WTC11 (cell line): ENCODE measurements at regions not wholly inside any gene's neighbourhood (a gene's known extent, or its start where the extent isn't known, plus 50 kb on each side); places are given as distances from the start of the nearest gene placed in this dataset.

Experiments used
- ATAC-seq: fragments of 200-7000 bp; cut with Tn5 transposase; 2 replicates; pipeline ENCODE4 v1.10.0; 2021; ENCODE audit warnings: mild to moderate bottlenecking, moderate library complexity
- CTCF ChIA-PET: fragments of 300-600 bp; sonication (Branson Sonifier 250); formaldehyde crosslinking; loops from one replicate; lab custom pipeline; 2021; ENCODE audit warnings: antibody characterized with exemption; lab: Charles Lee
- POLR2A ChIA-PET: fragments of 350-600 bp; sonication (Branson Sonifier 250); formaldehyde crosslinking; loops from one replicate; lab custom pipeline; 2021; ENCODE audit warnings: antibody characterized with exemption; lab: Charles Lee
- DNase-seq: peaks from one replicate; pipeline ENCODE4 v3.0.0; 2021; ENCODE audit warnings: low spot score
- H3K27ac Mint-ChIP-seq: 2 replicates; pipeline ENCODE4 v1.8.0; 2021; ENCODE audit warnings: mixed read lengths
- H3K27me3 Mint-ChIP-seq: 2 replicates; pipeline ENCODE4 v1.8.0; 2021; ENCODE audit warnings: low read depth, mild to moderate bottlenecking, moderate library complexity, mixed read lengths
- H3K36me3 Mint-ChIP-seq: 2 replicates; pipeline ENCODE4 v1.8.0; 2021; ENCODE audit warnings: mixed read lengths
- H3K4me1 Mint-ChIP-seq: 2 replicates; pipeline ENCODE4 v1.8.0; 2022; ENCODE audit warnings: mixed read lengths
- H3K4me3 Mint-ChIP-seq: 2 replicates; pipeline ENCODE4 v1.8.0; 2021; ENCODE audit warnings: mild to moderate bottlenecking, moderate library complexity, mixed read lengths
- H3K9me3 Mint-ChIP-seq: 2 replicates; pipeline ENCODE4 v1.8.0; 2021; ENCODE audit warnings: mixed read lengths
- ATF2 ChIP-seq: sonication (generic); formaldehyde crosslinking; IDR thresholded peaks from 2 replicates; pipeline ENCODE4 v1.8.1; 2022; ENCODE audit warnings: low read depth, missing genetic modification reagents, borderline replicate concordance
- ATF3 ChIP-seq: sonication (generic); formaldehyde crosslinking; conservative IDR thresholded peaks from 2 replicates; pipeline ENCODE4 v1.8.1; 2022; ENCODE audit warnings: mild to moderate bottlenecking, missing genetic modification reagents
- CBFB ChIP-seq: sonication (generic); formaldehyde crosslinking; IDR thresholded peaks from 2 replicates; pipeline ENCODE4 v1.8.1; 2022; ENCODE audit warnings: mild to moderate bottlenecking, low read depth, missing genetic modification reagents
- E2F5 ChIP-seq: sonication (generic); formaldehyde crosslinking; IDR thresholded peaks from 2 replicates; pipeline ENCODE4 v1.8.1; 2022; ENCODE audit warnings: mild to moderate bottlenecking, moderate library complexity, missing genetic modification reagents
- ELF4 ChIP-seq: sonication (generic); formaldehyde crosslinking; IDR thresholded peaks from 2 replicates; pipeline ENCODE4 v1.8.1; 2022; ENCODE audit warnings: low read depth, mild to moderate bottlenecking, moderate library complexity, missing genetic modification reagents
- FOXJ3 ChIP-seq: sonication (generic); formaldehyde crosslinking; IDR thresholded peaks from 2 replicates; pipeline ENCODE4 v1.9.0; 2021; ENCODE audit warnings: missing genetic modification reagents, mild to moderate bottlenecking, borderline replicate concordance
- FOXK1 ChIP-seq: sonication (generic); formaldehyde crosslinking; IDR thresholded peaks from 2 replicates; pipeline ENCODE4 v1.8.0; 2022; ENCODE audit warnings: mild to moderate bottlenecking, moderate library complexity, missing genetic modification reagents
- FOXP4 ChIP-seq: sonication (generic); formaldehyde crosslinking; IDR thresholded peaks from 2 replicates; pipeline ENCODE4 v1.8.0; 2022; ENCODE audit warnings: mild to moderate bottlenecking, missing genetic modification reagents
- HMGA2 ChIP-seq: fragments of 250-450 bp; sonication (Bioruptor Pico); IDR thresholded peaks from 2 replicates; pipeline ENCODE4 v1.4.0; 2021; ENCODE audit warnings: mild to moderate bottlenecking, moderate library complexity
- NFYB ChIP-seq: sonication (generic); formaldehyde crosslinking; conservative IDR thresholded peaks from 2 replicates; pipeline ENCODE4 v1.8.0; 2022; ENCODE audit warnings: low read depth, missing genetic modification reagents
- OVOL2 ChIP-seq: fragments of 250-450 bp; sonication (Bioruptor Pico); IDR thresholded peaks from 2 replicates; pipeline ENCODE4 v1.9.0; 2021; ENCODE audit warnings: mild to moderate bottlenecking, borderline replicate concordance
- PRRX2 ChIP-seq: fragments of 250-450 bp; sonication (Bioruptor Pico); IDR thresholded peaks from 2 replicates; pipeline ENCODE4 v1.8.0; 2021; ENCODE audit warnings: mild to moderate bottlenecking
- TCF7 ChIP-seq: sonication (generic); formaldehyde crosslinking; IDR thresholded peaks from 2 replicates; pipeline ENCODE4 v1.8.0; 2022; ENCODE audit warnings: mild to moderate bottlenecking, low read depth, missing genetic modification reagents, moderate library complexity
- TEAD4 ChIP-seq: sonication (generic); formaldehyde crosslinking; IDR thresholded peaks from 2 replicates; pipeline ENCODE4 v1.8.0; 2022; ENCODE audit warnings: mild to moderate bottlenecking, missing genetic modification reagents
- ZBTB43 ChIP-seq: sonication (generic); formaldehyde crosslinking; IDR thresholded peaks from 2 replicates; pipeline ENCODE4 v1.8.1; 2023; ENCODE audit warnings: mild to moderate bottlenecking, missing genetic modification reagents
- ZMAT4 ChIP-seq: fragments of 250-450 bp; sonication (Bioruptor Pico); IDR thresholded peaks from 2 replicates; pipeline ENCODE4 v1.9.0; 2021; ENCODE audit warnings: mild to moderate bottlenecking
- ZNF396 ChIP-seq: fragments of 250-450 bp; sonication (Bioruptor Pico); IDR thresholded peaks from 2 replicates; pipeline ENCODE4 v1.8.0; 2021; ENCODE audit warnings: mild to moderate bottlenecking, moderate library complexity, borderline replicate concordance
- ZNF512 ChIP-seq: sonication (generic); formaldehyde crosslinking; IDR thresholded peaks from 2 replicates; pipeline ENCODE4 v1.8.1; 2022; ENCODE audit warnings: missing genetic modification reagents, borderline replicate concordance
- ZNF671 ChIP-seq: fragments of 250-450 bp; sonication (Bioruptor Pico); IDR thresholded peaks from 2 replicates; pipeline ENCODE4 v1.8.0; 2021; ENCODE audit warnings: mild to moderate bottlenecking
- ZSCAN18 ChIP-seq: fragments of 250-450 bp; sonication (Bioruptor Pico); IDR thresholded peaks from 2 replicates; pipeline ENCODE4 v2.1.2; 2022; ENCODE audit warnings: mild to moderate bottlenecking, moderate library complexity

- H3K27me3 Mint-ChIP-seq = peaks cover 17% of the 10 kb centered on the region
- ChIA-PET CTCF (no interaction called here), POLR2A (no interaction called here)
- H3K4me3 Mint-ChIP-seq = no peak overlapping the region
- DNase-seq = no peak
- H3K36me3 Mint-ChIP-seq = no peaks in the 10 kb centered on the region
- peaks cover 21% of the 10 kb centered on the region for H3K9me3 Mint-ChIP-seq
- no peak overlapping the region for H3K27ac Mint-ChIP-seq
- ATAC-seq = no peak
- no peak for TF ChIP-seq FOXJ3 (CRISPR knock-in tag)
- TF ChIP-seq CBFB = no peak
- TF ChIP-seq ZNF396 = no peak
- TF ChIP-seq FOXK1 (CRISPR knock-in tag) = no peak
- no peak for TF ChIP-seq ZNF512 (CRISPR knock-in tag)
- TF ChIP-seq OVOL2 (CRISPR knock-in tag) = no peak
- no peak for TF ChIP-seq TCF7
- no peak for TF ChIP-seq ELF4 (CRISPR knock-in tag)
- TF ChIP-seq PRRX2 = no peak
- no peak for TF ChIP-seq E2F5 (CRISPR knock-in tag)
- TF ChIP-seq ATF3 (CRISPR knock-in tag) = no peak
- no peak for TF ChIP-seq ZNF671 (CRISPR knock-in tag)
- no peak for TF ChIP-seq ZMAT4 (CRISPR knock-in tag)
- TF ChIP-seq ATF2 (CRISPR knock-in tag) = no peak
- no peak for TF ChIP-seq FOXP4 (CRISPR knock-in tag)
- TF ChIP-seq TEAD4 (CRISPR knock-in tag) = no peak
- no peak for TF ChIP-seq ZBTB43 (CRISPR knock-in tag)
- no peak for TF ChIP-seq HMGA2 (CRISPR knock-in tag)
- no peak for TF ChIP-seq NFYB (CRISPR knock-in tag)
- no peak for TF ChIP-seq ZSCAN18 (CRISPR knock-in tag)
- TF ChIP-seq, all 79 proteins: peak for 0
- H3K4me1 Mint-ChIP-seq = peaks cover 9% of the 10 kb centered on the region
Observed at GRCh38 chr11:15704064-15704463, 589.3 kb downstream of the INSC start.
